Esophagus mucosa (tissue), 1 donor: ENCODE measurements at regions not wholly inside any gene's neighbourhood (a gene's known extent, or its start where the extent isn't known, plus 50 kb on each side); places are given as distances from the start of the nearest gene placed in this dataset.
A peak's percentile ranks its signal among the peaks of the same experiment; 100 is the strongest.
"Not testable (repeated sequence)": the region's sequence is repeated elsewhere in the genome, so short reads cannot be mapped to it uniquely, and the experiment has no call there.

Source experiments
- ATAC-seq: fragments of 200-7000 bp; cut with Tn5 transposase; one replicate; pipeline ENCODE4 v1.9.1; 2020
- donor health status: DM: yes; HTN: yes; CAD: no.

GRCh38 chr12:25382311-25383106 is 131.8 kb upstream of the KRAS start:
- no peak for ATAC-seq

- peak; percentile 67 for ATAC-seq
These were observed 126.9 kb upstream of the KRAS start for GRCh38 chr12:25377469-25378177.

GRCh38 chr12:25376985-25377384 is 126.3 kb upstream of the KRAS start:
- ATAC-seq = no peak

GRCh38 chr12:25376407-25376806 is 125.7 kb upstream of the KRAS start:
- no peak for ATAC-seq

- peak; percentile 62 for ATAC-seq
These were observed 122.5 kb upstream of the KRAS start for GRCh38 chr12:25372969-25373817.

- ATAC-seq = peak; percentile 36
These were observed 121.3 kb upstream of the KRAS start for GRCh38 chr12:25372002-25372401.

GRCh38 chr12:25368557-25368956 is 117.8 kb upstream of the KRAS start:
- ATAC-seq = peak; percentile 91

GRCh38 chr12:25366122-25366521 is 115.4 kb upstream of the KRAS start:
- ATAC-seq = no peak

- ATAC-seq = no peak
These were observed 114.6 kb upstream of the KRAS start for GRCh38 chr12:25365340-25365730.

GRCh38 chr12:25364529-25365339 is 114.0 kb upstream of the KRAS start:
- ATAC-seq = no peak

GRCh38 chr12:25362646-25363045 is 111.9 kb upstream of the KRAS start:
- ATAC-seq = no peak

GRCh38 chr12:25361511-25361910 is 110.8 kb upstream of the KRAS start:
- no peak for ATAC-seq

- ATAC-seq = no peak
These were observed 106.9 kb upstream of the KRAS start for GRCh38 chr12:25357595-25357994.

- not testable (repeated sequence) for ATAC-seq
These were observed 102.2 kb upstream of the KRAS start for GRCh38 chr12:25352942-25353341.

GRCh38 chr12:25352083-25352918 is 101.6 kb upstream of the KRAS start:
- ATAC-seq = no peak

GRCh38 chr12:25348593-25348895 is 97.8 kb upstream of the KRAS start:
- no peak for ATAC-seq

GRCh38 chr12:25347716-25348592 is 97.2 kb upstream of the KRAS start:
- ATAC-seq = peak; percentile 38

GRCh38 chr12:25341877-25342276 is 91.1 kb upstream of the KRAS start:
- not testable (repeated sequence) for ATAC-seq

- ATAC-seq = no peak
These were observed 87.2 kb upstream of the KRAS start for GRCh38 chr12:25337916-25338315.

GRCh38 chr12:25332143-25332542 is 81.4 kb upstream of the KRAS start:
- ATAC-seq = no peak
